HG03439 (cell line): ENCODE measurements at regions not wholly inside any gene's neighbourhood (a gene's known extent, or its start where the extent isn't known, plus 50 kb on each side); places are given as distances from the start of the nearest gene placed in this dataset.
"Not testable (repeated sequence)": the region's sequence is repeated elsewhere in the genome, so short reads cannot be mapped to it uniquely, and the experiment has no call there.

ENCODE experiments used
- ATAC-seq: cut with Tn5 transposase; IDR thresholded peaks from one replicate; pipeline ENCODE4 v1.9.1; 2021; ENCODE audit warnings: mild to moderate bottlenecking, moderate library complexity; ENCODE audit not compliant: unreplicated experiment

DNA sequence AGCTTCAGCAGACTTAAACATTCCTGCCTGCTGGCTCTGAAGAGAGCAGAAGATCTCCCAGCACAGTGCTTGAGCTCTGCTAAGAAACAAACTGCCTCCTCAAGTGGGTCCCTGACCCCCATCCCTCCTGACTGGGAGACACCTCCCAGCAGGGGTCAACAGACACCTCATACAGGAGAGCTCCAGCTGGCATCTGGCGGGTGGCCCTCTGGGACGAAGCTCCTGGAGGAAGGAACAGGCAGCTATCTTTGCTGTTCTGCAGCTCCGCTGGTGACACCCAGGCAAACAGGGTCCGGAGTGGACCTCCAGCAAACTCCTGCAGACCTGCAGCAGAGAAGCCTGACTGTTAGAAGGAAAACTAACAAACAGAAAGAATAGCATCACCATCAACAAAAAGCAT is 139.3 kb downstream of the ATXN7L3B start:
- ATAC-seq, result not testable (repeated sequence)

DNA sequence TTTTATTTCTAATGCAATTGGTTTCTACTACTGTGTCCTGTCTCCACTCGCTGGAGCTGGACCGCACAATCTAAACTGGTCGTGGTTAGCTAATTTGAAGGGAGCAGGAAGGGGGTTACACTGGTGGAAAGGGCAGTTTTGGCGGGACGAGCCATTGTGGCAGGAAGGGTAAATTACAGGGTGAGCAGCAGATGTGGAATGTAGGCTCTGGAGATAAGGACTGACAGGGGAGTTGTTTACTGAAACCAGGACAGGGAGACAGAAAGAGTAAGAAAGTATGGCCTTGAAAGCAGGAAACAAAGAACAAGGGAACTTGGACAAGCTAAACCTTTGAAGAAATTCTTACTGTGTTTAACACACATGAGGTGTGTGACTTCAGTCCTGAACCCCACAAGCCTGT is 147.8 kb downstream of the ATXN7L3B start:
- ATAC-seq, result no peak

DNA sequence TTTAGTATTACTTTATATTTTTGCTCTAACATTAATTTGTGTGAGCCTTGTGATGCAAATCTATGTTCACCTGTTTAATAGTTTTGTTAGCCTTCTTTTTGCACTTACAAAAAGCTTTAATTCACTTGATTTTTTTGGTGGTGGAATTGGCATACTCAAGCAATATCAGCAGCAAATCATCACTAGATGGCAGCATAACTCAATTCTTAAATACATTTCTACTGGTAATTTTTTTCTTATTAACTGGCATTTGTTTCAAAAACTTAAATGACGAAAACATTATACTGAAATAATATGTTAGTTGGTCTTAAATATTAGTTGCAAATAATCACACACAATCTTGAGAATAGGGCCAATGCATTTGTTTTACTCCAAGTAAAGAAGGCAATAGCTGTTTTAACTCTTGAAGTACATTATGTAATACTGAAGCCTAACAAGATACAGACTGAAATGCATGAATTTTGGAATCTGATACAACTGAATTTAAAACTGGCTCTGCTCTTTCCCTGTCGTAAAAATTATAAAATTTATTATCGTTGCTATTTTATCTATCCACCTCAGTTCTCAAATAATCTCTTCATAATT is 151.5 kb downstream of the ATXN7L3B start:
- ATAC-seq, result no peak

DNA sequence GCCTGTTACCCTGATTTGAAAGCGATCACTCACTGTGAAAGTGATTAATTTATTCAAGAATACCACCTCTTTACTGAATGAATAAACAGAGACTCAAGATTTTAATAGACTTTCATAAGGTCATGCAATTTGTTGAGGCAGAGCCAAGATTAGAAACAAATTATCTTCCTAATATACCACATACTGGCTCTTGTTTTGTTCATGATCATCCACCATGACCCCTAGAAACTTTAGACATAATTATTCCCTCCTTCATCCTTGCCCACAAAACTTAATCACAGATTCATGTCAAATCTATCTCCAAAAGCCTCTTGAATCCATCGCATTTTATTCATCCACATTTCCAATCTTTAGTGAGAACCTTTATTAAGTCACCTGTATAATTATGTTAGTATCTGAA is 152.3 kb downstream of the ATXN7L3B start:
- ATAC-seq, result no peak

DNA sequence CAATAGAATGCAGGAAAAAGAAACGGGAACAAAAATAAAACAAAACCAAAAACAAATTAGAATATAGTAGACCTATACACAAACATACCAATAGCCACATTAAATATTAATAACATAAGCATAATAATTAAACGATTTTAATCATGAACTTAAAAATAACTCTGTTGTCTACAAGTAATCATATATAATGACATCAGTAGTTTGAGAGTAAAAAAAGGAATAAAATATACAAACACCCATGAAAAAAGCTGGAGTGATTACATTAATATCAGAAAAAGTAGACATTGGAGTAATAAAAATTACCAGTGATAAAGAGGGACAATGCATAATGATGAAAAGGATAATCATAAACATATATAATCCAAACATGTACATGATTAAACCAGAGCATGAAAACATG is 181.8 kb downstream of the ATXN7L3B start:
- ATAC-seq, result no peak

DNA sequence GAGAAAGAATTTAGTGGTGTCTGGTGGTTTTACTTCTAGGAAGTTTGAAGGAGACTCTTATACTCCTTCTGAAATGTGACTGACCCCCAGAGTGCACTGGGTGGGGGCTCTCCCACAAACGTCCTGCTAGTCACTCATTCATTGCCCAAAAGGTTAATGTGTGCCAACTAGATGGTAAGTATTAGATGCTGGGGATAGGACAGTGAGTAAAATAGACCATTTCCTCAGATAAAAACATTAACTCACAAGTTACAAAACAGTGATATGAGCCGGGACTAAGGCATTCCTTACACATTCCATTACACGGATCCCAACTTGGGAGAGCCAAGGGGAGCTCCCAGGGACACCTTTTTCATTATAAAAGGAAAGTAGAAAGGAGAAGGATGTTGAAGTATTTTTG is 185.1 kb downstream of the ATXN7L3B start:
- ATAC-seq, result no peak

DNA sequence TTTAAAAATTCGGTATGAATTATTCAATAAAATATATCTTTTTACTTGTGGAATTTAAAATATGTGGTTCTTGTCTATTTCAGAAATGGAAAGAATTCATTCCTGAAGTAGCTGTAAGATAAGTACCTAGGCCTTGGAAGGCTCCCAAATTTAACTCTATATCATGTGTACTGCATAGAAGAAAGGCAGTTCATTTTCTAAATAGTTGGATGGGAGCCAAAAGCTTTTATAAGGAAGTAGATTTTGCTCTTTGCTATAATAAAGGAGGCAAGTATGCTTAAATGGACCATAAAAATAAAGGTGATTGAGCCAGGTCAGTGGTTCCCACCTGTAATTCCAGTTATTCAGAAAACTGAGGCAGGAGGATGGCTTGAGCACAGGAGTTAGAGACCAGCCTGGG is 187.5 kb downstream of the ATXN7L3B start:
- no peak for ATAC-seq

DNA sequence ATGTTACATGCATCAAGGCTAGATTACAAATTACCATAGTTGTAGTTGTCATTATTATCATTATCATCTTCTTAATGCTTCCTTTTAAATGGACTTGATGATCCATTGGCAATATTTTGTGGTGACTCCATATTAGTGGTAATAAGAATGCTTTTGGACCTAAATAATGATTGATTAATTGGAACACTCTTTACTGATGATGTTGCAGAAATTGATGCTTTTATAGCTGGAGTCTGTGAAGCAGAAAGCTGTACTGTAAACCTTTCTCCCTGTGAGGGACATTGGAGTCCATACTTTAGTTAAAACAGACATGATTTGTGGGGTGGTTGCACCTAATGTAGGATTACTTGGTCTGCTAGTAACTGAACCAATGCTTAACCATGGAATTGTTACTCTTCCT is 190.4 kb downstream of the ATXN7L3B start:
- no peak for ATAC-seq

DNA sequence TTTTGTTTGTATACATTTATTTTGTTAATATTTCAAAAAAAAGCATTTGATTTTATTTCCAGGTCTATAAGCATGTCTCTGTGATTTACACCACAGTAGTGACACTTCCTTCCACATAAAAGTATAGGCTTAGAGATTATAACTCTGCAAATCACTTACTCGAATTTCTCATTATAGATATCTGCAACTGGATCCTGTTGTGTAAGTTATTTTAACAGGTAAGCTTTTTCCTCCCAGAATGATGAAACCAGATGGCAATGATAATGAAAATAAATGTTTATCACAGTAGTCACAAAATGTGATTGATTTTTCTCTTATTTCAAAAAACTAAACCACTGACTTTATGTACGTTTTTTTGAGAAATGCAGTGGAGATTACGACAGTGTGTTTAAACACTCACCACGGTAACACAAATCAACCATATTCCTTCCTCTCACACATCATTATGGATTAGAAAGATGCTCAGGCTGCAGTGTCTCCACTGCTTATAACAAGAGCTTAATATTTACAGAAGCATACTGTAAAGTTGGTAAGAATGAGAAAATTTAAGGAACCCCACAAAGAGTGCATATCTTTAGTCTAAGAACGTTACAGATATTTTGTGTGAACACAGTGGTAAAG is 194.6 kb downstream of the ATXN7L3B start:
- ATAC-seq, result no peak

DNA sequence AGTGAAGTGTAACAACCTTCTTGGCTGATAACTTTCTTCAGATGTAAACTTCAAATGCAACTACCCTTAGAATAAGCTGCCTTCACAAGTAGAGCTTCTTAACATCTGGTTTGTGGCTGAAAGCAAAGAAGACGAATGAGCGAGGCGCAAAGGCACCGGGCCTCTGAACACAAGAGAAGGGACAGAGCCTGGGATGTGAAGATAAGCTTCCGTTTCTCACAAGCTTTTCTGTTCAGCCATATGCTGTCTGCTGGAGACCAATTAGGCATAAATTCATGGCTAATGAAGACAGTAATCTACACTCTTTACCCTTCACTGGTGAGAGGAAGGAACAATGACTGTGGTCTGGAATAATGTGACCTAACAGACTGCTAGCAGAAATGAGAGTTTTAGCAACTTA is 195.2 kb downstream of the ATXN7L3B start:
- no peak for ATAC-seq

DNA sequence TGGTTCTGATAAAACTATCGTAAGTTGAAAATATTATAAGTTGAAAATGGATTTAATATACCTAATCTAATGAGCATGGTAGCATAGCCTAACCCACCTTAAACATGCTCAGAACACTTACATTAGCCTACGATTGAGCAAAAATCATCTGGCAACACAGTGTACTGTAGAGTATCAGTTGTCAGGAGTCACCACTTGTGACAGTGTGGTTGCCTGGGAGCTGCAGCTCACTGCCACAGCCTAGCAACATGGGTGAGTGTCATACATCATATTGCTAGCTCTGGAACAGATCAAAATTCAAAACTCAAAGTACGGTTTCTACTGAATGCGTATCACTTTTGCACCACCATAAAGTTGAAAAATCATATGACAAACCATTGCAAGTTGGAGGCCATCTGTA is 203.5 kb downstream of the ATXN7L3B start:
- no peak for ATAC-seq

DNA sequence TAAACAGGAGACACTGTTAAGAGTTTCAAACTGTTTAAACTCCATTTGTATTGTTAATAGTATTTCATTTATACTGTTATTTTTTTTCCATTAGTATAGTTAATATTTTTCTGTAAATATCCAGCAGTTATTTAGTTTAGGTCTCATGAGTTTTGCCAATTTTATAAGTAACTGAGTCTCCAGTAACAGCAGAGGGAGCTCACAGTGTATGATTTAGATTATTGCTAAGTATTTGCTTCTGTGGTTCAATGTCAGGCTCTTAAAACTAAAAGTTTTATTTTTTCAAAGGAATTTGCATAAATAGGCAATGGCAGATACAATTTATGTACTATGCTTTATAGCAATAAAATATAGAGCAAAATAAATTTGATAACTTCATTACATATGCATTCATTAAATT is 209.7 kb downstream of the ATXN7L3B start:
- ATAC-seq, result no peak

DNA sequence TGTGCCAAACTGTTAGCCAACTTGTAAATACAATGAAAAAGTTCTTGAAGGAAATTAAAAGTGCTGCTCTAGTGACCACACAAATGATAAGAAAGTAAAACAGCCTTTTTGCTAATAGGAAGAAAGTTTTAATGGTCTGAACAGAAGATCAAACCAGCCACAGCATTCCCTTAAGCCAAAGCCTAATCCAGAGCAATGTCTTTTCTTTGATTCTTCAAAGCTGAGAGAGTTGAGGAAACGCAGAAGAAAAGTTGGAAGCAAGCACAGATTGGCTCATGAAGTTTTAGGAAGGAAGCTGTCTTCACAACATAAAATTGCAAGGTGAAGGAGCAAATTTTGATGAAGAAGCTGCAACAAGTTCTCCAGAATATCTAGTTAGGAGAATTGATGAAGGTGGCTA is 213.8 kb downstream of the ATXN7L3B start:
- ATAC-seq, result no peak

DNA sequence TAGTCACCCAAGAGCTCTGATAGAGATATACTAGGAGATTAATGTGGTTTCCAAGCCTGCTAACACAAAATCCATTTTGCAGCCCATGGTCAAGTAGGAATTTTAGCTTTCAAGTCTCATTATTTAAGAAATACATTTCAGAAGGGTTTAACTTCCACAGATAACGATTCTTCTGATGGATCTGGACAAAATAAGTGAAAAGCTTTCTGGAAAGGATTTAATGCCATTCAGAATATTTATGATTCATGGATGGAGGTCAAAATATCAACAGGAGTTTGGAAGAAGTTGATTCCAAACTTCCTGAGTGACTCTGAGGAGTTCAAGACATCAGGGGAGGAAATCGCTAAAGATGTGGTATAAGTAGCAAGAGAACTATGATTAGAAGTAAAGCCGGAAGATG is 214.6 kb downstream of the ATXN7L3B start:
- ATAC-seq, result no peak

DNA sequence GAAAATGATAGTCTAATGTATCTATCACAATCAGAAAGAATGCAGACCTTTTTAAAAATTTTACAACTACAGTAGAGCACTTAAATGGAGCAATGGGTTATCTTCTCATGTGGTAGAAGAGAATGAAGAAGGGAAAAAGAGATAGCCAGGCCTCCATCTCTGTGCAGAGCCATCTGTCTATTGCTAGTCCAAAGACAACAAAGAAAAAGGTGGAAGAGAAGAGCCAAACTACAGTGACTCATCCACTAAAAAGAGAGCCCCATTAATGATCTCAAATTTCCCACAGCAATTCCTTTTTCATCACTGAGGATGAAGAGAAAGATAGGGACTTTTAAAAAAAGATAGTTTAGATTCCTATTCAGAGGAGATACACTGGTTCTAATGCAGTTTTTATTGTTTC is 232.9 kb downstream of the ATXN7L3B start:
- no peak for ATAC-seq

DNA sequence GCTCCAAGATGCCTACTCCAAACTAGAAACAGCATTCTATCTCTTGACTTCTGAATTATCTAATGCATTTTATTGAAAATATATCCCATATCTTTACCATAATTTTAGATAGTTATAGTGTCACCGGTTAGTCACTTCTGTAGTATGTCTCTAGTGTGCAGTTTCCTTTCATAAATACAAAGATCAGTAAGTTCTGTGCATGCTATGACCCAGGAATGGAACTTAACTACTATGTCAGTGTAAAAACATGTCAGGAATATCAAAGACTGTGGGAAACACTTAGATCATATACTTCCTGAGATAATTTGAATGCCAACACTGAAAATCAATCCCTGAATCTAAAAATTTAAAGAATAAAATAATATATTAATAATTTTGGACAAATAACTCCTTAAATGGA is 237.6 kb downstream of the ATXN7L3B start:
- no peak for ATAC-seq

DNA sequence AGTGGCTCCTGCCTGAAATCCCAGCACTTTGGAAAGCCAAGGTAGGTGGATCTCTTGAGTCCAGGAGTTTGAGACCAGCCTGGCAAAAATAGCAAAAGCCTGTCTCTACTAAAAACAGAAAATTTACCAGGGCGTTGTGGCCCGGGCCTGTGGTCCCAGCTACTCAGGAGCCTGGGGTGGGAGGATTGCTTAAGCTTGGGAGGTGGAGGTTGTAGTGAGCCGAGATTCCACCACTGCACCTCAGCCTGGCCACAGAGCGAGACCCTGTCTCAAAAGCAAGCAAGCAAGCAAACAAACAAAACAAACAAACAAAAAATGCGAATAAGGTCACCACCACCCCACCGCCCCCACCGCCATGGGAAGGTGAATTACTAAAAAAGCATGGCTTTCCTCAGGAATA is 238.7 kb downstream of the ATXN7L3B start:
- no peak for ATAC-seq

DNA sequence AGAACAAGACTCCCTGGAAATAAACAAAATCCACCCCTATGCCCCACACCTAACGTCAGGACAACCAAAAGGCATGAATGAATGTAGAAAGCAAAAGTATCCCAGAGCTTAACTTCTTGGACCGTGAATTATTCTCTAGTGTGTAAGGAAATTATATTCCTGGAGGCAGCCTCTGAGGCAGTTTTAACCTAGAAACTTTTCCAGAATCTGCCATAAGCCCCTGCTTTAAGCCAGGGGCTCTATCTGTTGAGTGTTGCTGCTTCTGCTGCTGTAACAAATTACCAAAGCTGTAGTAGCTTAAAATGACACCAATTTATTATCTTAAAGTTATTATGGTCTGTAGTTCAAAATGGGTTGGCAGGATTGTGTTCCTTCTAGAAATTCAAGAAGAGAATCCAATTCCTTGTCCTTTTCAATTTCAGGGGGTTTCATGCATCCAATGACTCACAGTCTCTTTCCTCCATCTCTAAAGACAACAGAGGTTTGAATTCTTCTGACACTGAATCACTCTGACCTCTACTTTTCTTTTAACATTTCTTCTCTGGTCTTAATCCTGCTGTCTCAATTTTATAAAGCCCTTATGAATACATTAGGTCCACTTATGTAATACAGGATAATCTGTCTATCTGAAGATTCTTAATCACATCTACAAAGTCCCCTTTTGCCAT is 242.7 kb downstream of the ATXN7L3B start:
- ATAC-seq, result no peak

DNA sequence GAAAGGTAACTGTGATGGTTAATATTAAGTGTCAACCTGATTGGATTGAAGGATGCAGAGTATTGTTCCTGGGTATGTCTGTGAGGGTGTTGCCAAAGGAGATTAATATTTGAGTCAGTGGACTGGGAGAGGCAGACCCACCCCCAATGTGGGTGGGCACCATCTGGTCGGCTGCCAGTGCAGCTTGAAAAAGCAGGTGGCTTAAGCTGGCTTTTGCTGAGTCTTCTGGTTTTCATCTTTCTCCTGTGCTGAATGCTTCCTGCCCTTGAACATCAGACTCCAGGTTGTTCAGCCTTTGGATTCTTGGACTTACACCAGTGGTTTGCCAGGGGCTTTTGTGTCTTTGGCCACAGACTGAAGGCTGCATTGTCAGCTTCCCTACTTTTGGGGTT is 243.2 kb downstream of the ATXN7L3B start:
- ATAC-seq, result not testable (repeated sequence)

DNA sequence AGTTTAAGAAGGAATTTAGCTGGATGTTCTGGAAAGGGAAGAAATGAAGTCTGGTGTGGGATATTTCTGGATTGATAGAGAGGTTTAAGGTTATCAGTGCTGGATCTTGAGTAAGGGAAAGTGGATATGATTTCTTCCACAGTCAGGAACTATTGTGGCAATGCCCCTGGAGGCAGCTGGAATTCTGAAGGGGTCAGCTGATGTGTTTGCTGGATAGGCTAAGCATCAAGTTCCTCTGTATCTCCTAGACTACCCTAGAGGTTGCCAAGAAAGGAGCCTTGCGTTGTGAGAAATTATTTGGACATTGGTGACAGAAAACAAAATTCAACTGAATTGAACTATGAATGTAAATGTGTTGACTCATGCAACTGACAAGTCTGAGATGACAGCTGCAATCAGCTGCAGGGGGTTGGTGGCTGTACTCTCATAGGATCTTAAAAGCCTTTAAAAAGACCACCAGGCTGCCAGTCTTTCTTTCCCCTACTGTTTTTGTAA is 244.4 kb downstream of the ATXN7L3B start:
- ATAC-seq, result no peak

DNA sequence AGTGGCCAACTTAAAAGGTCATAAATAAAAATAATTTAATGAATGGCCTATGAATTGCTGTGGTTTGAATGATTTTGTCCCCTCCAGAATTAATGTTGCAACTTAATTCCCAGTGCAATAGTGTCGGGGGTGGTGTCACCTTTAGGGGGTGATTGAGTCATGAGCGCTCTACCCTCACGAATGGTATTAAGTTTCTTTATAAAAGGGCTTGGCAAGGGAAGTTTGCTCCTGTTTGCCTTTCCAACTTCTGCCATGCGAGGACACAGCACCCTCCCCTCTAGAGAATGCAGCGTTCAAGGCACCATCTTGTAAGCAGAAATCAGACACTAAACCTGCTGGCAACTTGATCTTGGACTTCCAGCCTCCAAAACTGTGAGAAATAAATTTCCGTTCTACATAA is 253.3 kb downstream of the ATXN7L3B start:
- no peak for ATAC-seq

DNA sequence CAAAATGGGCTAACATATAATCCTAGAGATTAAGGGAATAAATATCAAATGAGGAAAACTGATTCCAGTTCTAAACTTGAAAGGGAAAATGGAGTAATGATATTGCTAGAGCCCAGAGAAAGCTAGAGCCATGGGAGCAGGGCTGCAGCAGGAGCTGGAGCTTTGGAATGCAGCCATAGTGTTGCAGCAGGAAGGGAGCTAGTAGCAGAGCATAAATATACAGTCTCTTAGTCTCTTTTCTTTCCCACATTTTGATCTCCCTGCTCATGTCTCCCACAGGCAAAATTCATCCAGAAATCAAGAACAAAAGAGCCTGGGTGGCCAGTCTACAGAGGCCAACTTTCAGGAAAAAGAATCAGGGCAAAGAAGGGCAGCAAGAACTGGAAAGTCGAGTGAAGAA is 253.7 kb downstream of the ATXN7L3B start:
- ATAC-seq, result no peak

DNA sequence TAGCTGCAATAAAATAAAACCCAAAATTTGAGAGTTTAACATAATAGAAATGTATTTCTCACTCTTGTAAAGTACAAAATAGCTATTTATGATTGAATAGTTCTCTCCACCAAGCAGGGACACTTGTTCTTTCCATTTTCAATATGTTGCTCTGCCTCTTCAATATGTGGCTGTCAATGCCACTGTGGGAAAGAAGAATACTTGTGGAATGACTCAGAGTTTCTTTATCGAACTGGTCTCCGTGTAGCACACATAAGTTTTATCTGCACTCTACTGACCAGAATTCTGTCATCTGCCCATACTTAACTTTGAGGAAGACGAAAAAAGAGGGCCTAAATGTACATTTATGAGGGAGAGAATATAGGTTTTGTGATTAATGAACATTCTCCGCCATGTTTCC is 256.9 kb downstream of the ATXN7L3B start:
- ATAC-seq, result no peak
